ENCODE measurements at regions not wholly inside any gene's neighbourhood (a gene's known extent, or its start where the extent isn't known, plus 50 kb on each side); places are given as distances from the start of the nearest gene placed in this dataset.

DNA sequence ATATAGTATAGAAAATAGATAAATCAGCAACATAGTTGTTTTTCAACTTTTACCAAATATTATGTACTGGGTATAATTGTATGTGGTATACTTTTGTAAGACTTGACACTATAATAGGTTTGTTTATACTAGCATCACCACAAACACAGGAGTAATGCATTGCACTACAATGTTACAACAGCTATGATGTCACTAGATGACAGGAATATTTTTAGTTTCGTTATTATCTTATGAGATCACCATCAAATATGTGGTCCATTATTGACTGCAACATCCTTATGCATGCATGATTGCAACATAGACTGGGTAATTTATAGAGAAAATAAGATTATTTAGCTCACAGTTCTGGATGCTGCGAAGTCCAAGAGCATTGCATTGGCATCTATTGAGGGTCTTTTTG is 678.4 kb upstream of the ZNF804A start:
- TF ChIP-seq EZH2 (IDR thresholded peaks at IDR 0.05; ENCODE audit: low read length) = no peak
- TF ChIP-seq, protein P1, sequence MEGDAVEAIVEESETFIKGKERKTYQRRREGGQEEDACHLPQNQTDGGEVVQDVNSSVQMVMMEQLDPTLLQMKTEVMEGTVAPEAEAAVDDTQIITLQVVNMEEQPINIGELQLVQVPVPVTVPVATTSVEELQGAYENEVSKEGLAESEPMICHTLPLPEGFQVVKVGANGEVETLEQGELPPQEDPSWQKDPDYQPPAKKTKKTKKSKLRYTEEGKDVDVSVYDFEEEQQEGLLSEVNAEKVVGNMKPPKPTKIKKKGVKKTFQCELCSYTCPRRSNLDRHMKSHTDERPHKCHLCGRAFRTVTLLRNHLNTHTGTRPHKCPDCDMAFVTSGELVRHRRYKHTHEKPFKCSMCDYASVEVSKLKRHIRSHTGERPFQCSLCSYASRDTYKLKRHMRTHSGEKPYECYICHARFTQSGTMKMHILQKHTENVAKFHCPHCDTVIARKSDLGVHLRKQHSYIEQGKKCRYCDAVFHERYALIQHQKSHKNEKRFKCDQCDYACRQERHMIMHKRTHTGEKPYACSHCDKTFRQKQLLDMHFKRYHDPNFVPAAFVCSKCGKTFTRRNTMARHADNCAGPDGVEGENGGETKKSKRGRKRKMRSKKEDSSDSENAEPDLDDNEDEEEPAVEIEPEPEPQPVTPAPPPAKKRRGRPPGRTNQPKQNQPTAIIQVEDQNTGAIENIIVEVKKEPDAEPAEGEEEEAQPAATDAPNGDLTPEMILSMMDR (optimal IDR thresholded peaks at IDR 0.05 in 1 of 3, IDR thresholded peaks at IDR 0.05 in 1 of 3, conservative IDR thresholded peaks at IDR 0.05 in 1 of 3; ENCODE audit: extremely low read depth in 1 of 3, insufficient read depth in 2 of 3, low read length in 3 of 3) = no peak
- no peaks in the 10 kb centered on the region for H3K36me3 ChIP-seq (ENCODE audit: control insufficient read depth in 2 of 2, extremely low read depth in 1 of 2, insufficient read depth in 2 of 2, low read length in 2 of 2)
- no peak overlapping the region for H3K27ac ChIP-seq (ENCODE audit: control insufficient read depth, insufficient read depth, low read length)
- dilution Hi-C loops (cut with MboI; ENCODE audit: extremely low pct_ligation_motif_present, low sequenced_read_pairs) = no loop called here
- H3K27me3 ChIP-seq (ENCODE audit: control insufficient read depth, extremely low read depth, insufficient read depth, low read length) = no peaks in the 10 kb centered on the region
- FAIRE-seq = no peak
- no peak overlapping the region for H3K4me2 ChIP-seq (ENCODE audit: control insufficient read depth, extremely low read depth, insufficient read depth, low read depth, low read length)
- DNase-seq (ENCODE audit: low read depth, low spot score) = no peak
- no peaks in the 10 kb centered on the region for H4K20me1 ChIP-seq (ENCODE audit: control insufficient read depth, extremely low read depth, insufficient read depth, low read length)
- H2AFZ ChIP-seq (ENCODE audit: control insufficient read depth, low read length) = no peak overlapping the region
- no peaks in the 10 kb centered on the region for H3K9me1 ChIP-seq (ENCODE audit: control insufficient read depth, extremely low read depth, insufficient read depth, low read length)
- no peaks in the 10 kb centered on the region for H3K79me2 ChIP-seq (ENCODE audit: control insufficient read depth, insufficient read depth, low read length)
- no peak overlapping the region for H3K9ac ChIP-seq (ENCODE audit: control insufficient read depth, extremely low read depth, insufficient read depth, low read length)
- no peaks in the 10 kb centered on the region for H3K9me3 ChIP-seq (ENCODE audit: control insufficient read depth, low read depth, low read length)
- no peaks in the 10 kb centered on the region for H3K4me1 ChIP-seq (ENCODE audit: control insufficient read depth, extremely low read depth, insufficient read depth, low read length)
- H3K4me3 ChIP-seq (ENCODE audit: control insufficient read depth in 2 of 3, extremely low read depth in 1 of 3, insufficient read depth in 2 of 3, low read depth in 1 of 3, low read length in 3 of 3) = no peak overlapping the region

DNA sequence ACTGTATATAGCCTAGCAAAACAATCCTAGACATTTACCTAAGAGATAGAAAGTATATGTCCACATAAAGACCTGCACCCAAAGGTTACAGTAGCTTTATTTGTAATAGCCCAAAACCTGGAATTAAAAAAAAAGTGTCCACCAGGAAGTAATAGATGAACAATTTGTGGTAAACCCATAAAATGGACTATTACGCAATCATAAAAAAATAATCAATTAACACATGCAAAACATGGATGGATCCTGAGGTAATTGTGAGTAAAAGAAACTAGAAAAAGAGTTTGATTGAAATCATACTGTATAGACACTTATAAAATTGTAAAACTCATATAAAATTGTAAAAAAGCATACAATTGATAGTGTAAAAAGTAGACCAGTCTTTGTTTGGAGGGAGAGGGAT is 673.0 kb upstream of the ZNF804A start:
- no peaks in the 10 kb centered on the region for H3K4me1 ChIP-seq (ENCODE audit: control insufficient read depth, extremely low read depth, insufficient read depth, low read length)
- no peaks in the 10 kb centered on the region for H3K9me3 ChIP-seq (ENCODE audit: control insufficient read depth, low read depth, low read length)
- H3K4me3 ChIP-seq (ENCODE audit: control insufficient read depth in 2 of 3, extremely low read depth in 1 of 3, insufficient read depth in 2 of 3, low read depth in 1 of 3, low read length in 3 of 3) = no peak overlapping the region
- no peaks in the 10 kb centered on the region for H4K20me1 ChIP-seq (ENCODE audit: control insufficient read depth, extremely low read depth, insufficient read depth, low read length)
- dilution Hi-C loops (cut with MboI; ENCODE audit: extremely low pct_ligation_motif_present, low sequenced_read_pairs) = no loop called here
- H3K27me3 ChIP-seq (ENCODE audit: control insufficient read depth, extremely low read depth, insufficient read depth, low read length) = no peaks in the 10 kb centered on the region
- no peaks in the 10 kb centered on the region for H3K36me3 ChIP-seq (ENCODE audit: control insufficient read depth in 2 of 2, extremely low read depth in 1 of 2, insufficient read depth in 2 of 2, low read length in 2 of 2)
- no peak for DNase-seq (ENCODE audit: low read depth, low spot score)
- H3K4me2 ChIP-seq (ENCODE audit: control insufficient read depth, extremely low read depth, insufficient read depth, low read depth, low read length) = no peak overlapping the region
- no peak overlapping the region for H2AFZ ChIP-seq (ENCODE audit: control insufficient read depth, low read length)
- no peak for FAIRE-seq
- no peak overlapping the region for H3K27ac ChIP-seq (ENCODE audit: control insufficient read depth, insufficient read depth, low read length)
- H3K9me1 ChIP-seq (ENCODE audit: control insufficient read depth, extremely low read depth, insufficient read depth, low read length) = no peaks in the 10 kb centered on the region
- no peak for TF ChIP-seq EZH2 (IDR thresholded peaks at IDR 0.05; ENCODE audit: low read length)
- TF ChIP-seq, protein P1 (optimal IDR thresholded peaks at IDR 0.05 in 1 of 3, IDR thresholded peaks at IDR 0.05 in 1 of 3, conservative IDR thresholded peaks at IDR 0.05 in 1 of 3; ENCODE audit: extremely low read depth in 1 of 3, insufficient read depth in 2 of 3, low read length in 3 of 3) = no peak
- no peaks in the 10 kb centered on the region for H3K79me2 ChIP-seq (ENCODE audit: control insufficient read depth, insufficient read depth, low read length)
- no peak overlapping the region for H3K9ac ChIP-seq (ENCODE audit: control insufficient read depth, extremely low read depth, insufficient read depth, low read length)

Measured in keratinocyte (primary cell).